ENCODE measurements at regions not wholly inside any gene's neighbourhood (a gene's known extent, or its start where the extent isn't known, plus 50 kb on each side); places are given as distances from the start of the nearest gene placed in this dataset.

DNA sequence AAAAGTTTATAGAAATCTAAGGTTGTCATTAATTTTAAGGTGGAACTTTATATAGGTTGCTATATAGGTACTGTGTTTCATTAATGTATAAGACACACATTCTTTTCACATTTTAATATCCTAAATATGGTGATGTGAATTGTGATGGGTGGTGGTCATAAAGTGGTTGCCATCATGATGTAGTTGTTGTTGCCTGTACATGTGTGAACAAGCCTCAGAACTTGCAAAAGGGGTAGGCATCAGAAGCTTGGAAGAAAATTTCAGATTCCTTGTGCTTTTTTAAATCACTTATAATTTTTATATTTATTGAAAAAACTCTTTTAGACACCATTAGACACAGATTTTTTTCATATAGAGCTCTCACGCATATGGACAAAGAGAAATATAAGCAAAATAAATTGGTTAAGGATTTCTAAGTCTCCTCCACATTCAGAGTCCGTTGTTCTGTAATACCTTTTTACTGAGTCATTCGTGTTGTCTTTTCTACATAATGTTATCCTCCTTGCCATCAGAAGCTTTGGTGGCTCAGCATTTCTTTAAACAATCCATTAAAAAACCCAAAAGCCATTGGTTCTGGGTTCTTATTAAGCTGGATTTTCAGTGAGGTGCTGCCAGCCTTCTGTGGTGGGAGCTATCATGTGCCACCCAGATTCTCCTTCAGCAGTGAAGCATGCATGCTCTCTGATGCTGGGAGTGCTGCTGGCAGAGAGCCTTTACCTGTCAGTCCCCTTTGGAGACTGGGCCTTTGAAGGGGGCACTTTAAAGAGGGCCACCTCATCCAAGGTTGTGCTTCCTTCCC is 140.4 kb upstream of the GALNT15 start:
- Histone ChIP-seq H3K36me3 (ENCODE audit: insufficient read depth, low read length) (no peaks in the 10 kb centered on the region), H3K9me2 (ENCODE audit: insufficient read depth, low read length) (no peaks in the 10 kb centered on the region), H3K27ac (ENCODE audit: low read length) (no peak overlapping the region), H3F3A (ENCODE audit: insufficient read depth, low read length, poor library complexity, severe bottlenecking) (no peaks in the 10 kb centered on the region), H4K20me1 (ENCODE audit: insufficient read depth) (no peaks in the 10 kb centered on the region), H3K27me3 (ENCODE audit: insufficient read depth, low read depth, low read length) (no peaks in the 10 kb centered on the region), H3K4me2 (ENCODE audit: low read length) (no peak overlapping the region), H2AFZ (ENCODE audit: low read depth, low read length) (no peak overlapping the region), H3K9ac (ENCODE audit: low read length) (no peak overlapping the region), H3K9me3 (ENCODE audit: low read length) (no peaks in the 10 kb centered on the region), H3K79me2 (replicated peaks; ENCODE audit: insufficient read depth, low read length) (no peaks in the 10 kb centered on the region), H3K4me3 (ENCODE audit: low read length) (no peak overlapping the region)
- TF ChIP-seq SMC3 (conservative IDR thresholded peaks at IDR 0.05; ENCODE audit: poor library complexity), result no peak
- TF ChIP-seq POLR2AphosphoS5 (IDR thresholded peaks at IDR 0.05), result no peak
- TF ChIP-seq EZH2 (IDR thresholded peaks at IDR 0.05; ENCODE audit: borderline replicate concordance, insufficient read depth, low read length, poor library complexity, severe bottlenecking), result no peak
- TF ChIP-seq, protein P1, sequence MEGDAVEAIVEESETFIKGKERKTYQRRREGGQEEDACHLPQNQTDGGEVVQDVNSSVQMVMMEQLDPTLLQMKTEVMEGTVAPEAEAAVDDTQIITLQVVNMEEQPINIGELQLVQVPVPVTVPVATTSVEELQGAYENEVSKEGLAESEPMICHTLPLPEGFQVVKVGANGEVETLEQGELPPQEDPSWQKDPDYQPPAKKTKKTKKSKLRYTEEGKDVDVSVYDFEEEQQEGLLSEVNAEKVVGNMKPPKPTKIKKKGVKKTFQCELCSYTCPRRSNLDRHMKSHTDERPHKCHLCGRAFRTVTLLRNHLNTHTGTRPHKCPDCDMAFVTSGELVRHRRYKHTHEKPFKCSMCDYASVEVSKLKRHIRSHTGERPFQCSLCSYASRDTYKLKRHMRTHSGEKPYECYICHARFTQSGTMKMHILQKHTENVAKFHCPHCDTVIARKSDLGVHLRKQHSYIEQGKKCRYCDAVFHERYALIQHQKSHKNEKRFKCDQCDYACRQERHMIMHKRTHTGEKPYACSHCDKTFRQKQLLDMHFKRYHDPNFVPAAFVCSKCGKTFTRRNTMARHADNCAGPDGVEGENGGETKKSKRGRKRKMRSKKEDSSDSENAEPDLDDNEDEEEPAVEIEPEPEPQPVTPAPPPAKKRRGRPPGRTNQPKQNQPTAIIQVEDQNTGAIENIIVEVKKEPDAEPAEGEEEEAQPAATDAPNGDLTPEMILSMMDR (IDR thresholded peaks at IDR 0.05; ENCODE audit: poor library complexity, severe bottlenecking), result no peak
- TF ChIP-seq REST (IDR thresholded peaks at IDR 0.05; ENCODE audit: borderline replicate concordance), result no peak
- TF ChIP-seq RAD21 (conservative IDR thresholded peaks at IDR 0.05), result no peak
- no peak for TF ChIP-seq TAF1 (IDR thresholded peaks at IDR 0.05; ENCODE audit: low read depth)
- TF ChIP-seq EP300 (conservative IDR thresholded peaks at IDR 0.05; ENCODE audit: poor library complexity, severe bottlenecking), result no peak
- no peak for TF ChIP-seq MXI1 (conservative IDR thresholded peaks at IDR 0.05; ENCODE audit: poor library complexity, severe bottlenecking)

DNA sequence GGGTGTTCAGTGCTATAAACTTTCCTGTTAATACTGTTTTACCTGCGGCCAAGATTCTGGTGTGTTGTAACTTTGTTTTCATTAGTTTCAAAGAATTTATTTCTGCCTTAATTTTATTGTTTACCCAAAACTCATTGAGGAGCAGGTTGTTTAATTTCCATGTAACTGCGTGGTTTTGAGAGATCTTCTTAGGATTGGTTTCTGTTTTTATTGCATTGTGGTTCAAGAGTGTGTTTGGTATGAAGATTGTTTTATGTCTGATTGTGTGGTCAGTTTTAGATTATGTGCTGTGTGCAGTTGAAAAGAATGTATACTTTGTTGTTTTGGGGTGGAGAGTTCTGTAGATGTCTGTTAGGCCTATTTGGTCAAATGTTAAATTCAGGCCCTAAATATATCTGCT is 133.5 kb upstream of the GALNT15 start:
- Histone ChIP-seq H3K36me3 (ENCODE audit: insufficient read depth, low read length) (no peaks in the 10 kb centered on the region), H3K9me3 (ENCODE audit: low read length) (no peaks in the 10 kb centered on the region), H4K20me1 (ENCODE audit: insufficient read depth) (no peaks in the 10 kb centered on the region), H3K27ac (ENCODE audit: low read length) (no peak overlapping the region), H3K9ac (ENCODE audit: low read length) (no peak overlapping the region), H3K4me2 (ENCODE audit: low read length) (no peak overlapping the region), H3F3A (ENCODE audit: insufficient read depth, low read length, poor library complexity, severe bottlenecking) (no peaks in the 10 kb centered on the region), H2AFZ (ENCODE audit: low read depth, low read length) (no peak overlapping the region), H3K4me3 (ENCODE audit: low read length) (no peak overlapping the region), H3K27me3 (ENCODE audit: insufficient read depth, low read depth, low read length) (no peaks in the 10 kb centered on the region), H3K9me2 (ENCODE audit: insufficient read depth, low read length) (no peaks in the 10 kb centered on the region), H3K79me2 (replicated peaks; ENCODE audit: insufficient read depth, low read length) (no peaks in the 10 kb centered on the region)
- TF ChIP-seq MXI1 (conservative IDR thresholded peaks at IDR 0.05; ENCODE audit: poor library complexity, severe bottlenecking), result no peak
- no peak for TF ChIP-seq SMC3 (conservative IDR thresholded peaks at IDR 0.05; ENCODE audit: poor library complexity)
- TF ChIP-seq EZH2 (IDR thresholded peaks at IDR 0.05; ENCODE audit: borderline replicate concordance, insufficient read depth, low read length, poor library complexity, severe bottlenecking), result no peak
- TF ChIP-seq TAF1 (IDR thresholded peaks at IDR 0.05; ENCODE audit: low read depth), result no peak
- TF ChIP-seq REST (IDR thresholded peaks at IDR 0.05; ENCODE audit: borderline replicate concordance), result no peak
- no peak for TF ChIP-seq EP300 (conservative IDR thresholded peaks at IDR 0.05; ENCODE audit: poor library complexity, severe bottlenecking)
- no peak for TF ChIP-seq POLR2AphosphoS5 (IDR thresholded peaks at IDR 0.05)
- TF ChIP-seq RAD21 (conservative IDR thresholded peaks at IDR 0.05), result no peak
- TF ChIP-seq, protein P1 (IDR thresholded peaks at IDR 0.05; ENCODE audit: poor library complexity, severe bottlenecking), result no peak
